NCI-H1930 (cell line): ENCODE measurements at regions not wholly inside any gene's neighbourhood (a gene's known extent, or its start where the extent isn't known, plus 50 kb on each side); places are given as distances from the start of the nearest gene placed in this dataset.

Experiments used
- DNase-seq, 2 experiments: peaks; one replicate each; lab custom pipeline; 2025; lab: John Stamatoyannopoulos, UW

- no peak for DNase-seq
Measured at GRCh38 chr11:127713226-127713625, 712.7 kb upstream of the KIRREL3 start.

DNA sequence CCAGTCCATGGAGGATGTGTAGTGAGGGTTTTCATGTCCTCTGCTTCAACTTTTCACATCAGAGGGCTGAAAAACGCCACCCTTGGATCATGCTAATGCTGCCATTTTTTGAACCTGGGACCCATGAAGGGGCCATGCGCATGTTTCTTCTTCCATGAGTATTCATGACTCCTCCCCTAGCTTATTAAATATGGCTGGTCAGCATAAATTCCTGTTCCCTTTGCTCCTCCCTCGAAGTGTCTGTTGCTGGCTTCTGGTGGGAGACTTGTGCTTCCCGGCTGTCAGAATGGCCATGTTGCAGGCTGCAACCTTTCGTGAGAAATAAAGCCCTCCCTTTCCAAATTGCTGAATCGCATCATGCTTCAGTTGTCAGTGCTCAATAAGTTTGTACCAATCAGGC, 711.2 kb upstream of the KIRREL3 start:
- DNase-seq = no peak

- no peak for DNase-seq
Measured at GRCh38 chr11:127710831-127711230, 710.3 kb upstream of the KIRREL3 start.

DNA sequence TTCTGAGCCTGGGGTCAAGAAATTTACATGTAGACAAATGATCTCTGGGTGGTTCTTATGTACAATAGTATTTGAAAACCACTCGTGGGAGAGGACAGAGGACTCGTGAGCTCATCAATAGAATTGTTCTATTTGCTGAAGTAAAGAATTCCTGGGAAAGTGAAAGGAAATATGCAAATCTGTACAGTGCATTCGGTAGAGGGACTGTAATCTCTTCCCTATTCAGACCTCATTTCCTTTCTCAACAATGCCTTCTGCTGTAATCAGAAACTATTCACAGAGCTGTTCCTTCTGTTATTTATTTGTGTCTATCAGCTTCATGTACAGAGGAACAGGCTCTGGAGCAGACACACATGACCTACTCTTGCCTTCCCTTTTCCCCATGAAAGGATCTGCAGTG, 709.4 kb upstream of the KIRREL3 start:
- no peak for DNase-seq

GRCh38 chr11:127693686-127694085, 693.1 kb upstream of the KIRREL3 start:
- no peak for DNase-seq

DNA sequence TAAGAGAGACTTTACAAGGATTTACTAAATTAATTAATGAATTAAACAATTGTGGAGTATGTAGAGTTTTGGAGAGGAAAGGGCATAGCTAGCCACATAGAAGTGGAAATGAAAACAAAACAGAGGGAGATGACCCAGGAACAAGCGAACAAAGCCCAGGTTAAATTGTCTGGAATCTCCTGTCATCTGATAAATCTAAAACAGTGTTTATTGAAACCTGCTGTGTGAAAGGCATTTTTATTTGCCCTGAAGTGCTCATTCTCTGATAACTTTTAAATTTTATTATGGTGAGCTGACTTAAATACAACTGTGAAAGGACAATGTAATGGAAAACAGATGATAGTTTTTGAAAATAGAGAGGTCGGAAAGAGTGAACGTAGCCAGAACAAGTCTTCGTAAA, 682.8 kb upstream of the KIRREL3 start:
- DNase-seq = no peak

GRCh38 chr11:127679816-127680545, 679.4 kb upstream of the KIRREL3 start:
- DNase-seq = no peak

GRCh38 chr11:127678631-127679030, 678.1 kb upstream of the KIRREL3 start:
- no peak for DNase-seq

- no peak for DNase-seq
Measured at GRCh38 chr11:127677660-127678425, 677.3 kb upstream of the KIRREL3 start.

DNA sequence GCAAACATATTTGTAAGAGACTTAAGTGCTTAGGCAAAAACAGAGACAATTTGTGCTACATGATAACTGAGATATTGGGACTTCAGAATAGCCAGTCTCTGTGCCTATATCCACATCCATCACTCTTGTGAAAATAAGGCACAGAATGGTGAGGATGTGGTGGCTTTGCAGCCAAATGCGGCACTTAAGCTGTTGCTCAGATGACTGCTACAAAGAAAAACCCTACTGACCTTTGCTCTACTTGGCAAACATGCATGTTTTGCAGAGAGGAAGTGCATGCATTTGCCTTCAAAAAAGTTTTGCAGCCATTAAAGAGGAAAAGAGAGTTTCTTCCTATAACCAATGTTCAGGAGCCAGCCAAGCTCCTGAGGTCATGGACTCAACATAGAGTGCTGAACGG, 675.0 kb upstream of the KIRREL3 start:
- no peak for DNase-seq

GRCh38 chr11:127674754-127675153, 674.2 kb upstream of the KIRREL3 start:
- no peak for DNase-seq

GRCh38 chr11:127670374-127671119, 670.0 kb upstream of the KIRREL3 start:
- DNase-seq = no peak

- DNase-seq = no peak
Measured at GRCh38 chr11:127656116-127656836, 655.7 kb upstream of the KIRREL3 start.

- no peak for DNase-seq
Measured at GRCh38 chr11:127653076-127653475, 652.5 kb upstream of the KIRREL3 start.

DNA sequence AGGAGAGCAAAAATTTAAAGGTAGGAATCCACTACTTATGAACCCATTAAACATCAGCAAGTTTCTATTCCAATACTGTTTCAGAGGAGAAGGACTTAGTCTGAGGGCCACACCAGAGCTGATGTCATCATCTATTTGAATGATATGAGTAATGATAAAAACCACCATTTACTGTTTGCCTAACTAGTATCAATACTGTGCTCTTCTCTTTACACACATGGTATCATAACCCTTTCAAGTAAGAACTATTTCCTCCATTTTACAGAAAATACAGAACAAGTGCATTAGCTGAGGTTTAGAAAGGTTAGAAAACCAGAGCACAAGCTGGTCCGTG, 651.3 kb upstream of the KIRREL3 start:
- DNase-seq = no peak

GRCh38 chr11:127651175-127651887, 650.8 kb upstream of the KIRREL3 start:
- no peak for DNase-seq

DNA sequence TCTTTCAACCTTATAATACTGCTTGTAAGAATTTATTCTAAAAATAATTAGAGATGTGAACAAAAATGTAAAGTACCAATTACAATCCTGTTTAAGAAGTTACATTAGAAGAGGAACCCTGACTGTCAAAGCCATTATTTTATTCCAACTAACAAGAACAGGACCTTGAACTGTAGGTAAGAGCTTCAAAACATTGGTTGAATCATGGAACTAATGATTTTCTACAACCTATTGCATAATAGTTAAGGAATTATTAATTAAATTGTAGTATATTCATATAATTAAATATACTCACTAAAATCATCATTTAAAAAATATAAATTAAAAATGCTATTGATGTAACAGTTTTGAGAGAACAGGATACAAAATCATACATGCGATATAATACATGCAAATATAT, 649.4 kb upstream of the KIRREL3 start:
- DNase-seq = no peak

DNA sequence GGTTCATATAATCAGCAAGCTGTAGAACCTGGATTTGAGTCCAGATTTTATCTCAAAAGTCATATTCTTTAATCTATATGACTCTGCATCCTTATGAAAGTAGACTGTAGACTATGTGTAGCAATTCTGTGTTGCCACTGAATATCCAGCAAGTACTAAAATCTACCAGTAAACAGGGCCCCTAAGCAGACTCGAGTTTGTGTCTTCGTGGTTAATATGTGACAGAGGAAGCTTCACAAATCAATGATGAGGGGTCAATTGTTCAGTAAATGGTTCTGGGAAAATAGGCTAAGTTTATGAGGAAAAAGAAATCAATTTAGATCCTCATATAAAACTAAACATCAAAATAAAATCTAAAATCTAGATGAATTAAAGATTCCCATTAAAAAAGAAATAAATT, 648.5 kb upstream of the KIRREL3 start:
- DNase-seq = no peak

DNA sequence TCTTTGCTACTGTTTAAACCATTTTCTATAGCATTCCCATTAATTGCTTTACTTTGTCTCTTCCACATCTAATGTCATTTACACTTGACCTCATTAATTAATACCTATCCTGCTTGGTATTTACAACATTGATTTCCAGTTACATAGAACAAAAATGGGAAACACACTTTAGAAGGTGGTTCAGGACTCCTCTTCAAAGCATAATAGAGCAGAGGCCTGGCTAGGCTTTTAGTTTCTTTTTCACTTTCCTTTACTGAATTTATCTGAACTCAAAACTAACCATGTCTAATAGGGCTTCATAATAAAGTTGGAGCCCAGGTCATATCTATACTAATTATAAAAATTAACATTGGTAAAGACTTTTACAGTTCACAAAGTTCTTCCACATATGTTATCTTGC, 648.0 kb upstream of the KIRREL3 start:
- DNase-seq = no peak

GRCh38 chr11:127644366-127644765, 643.8 kb upstream of the KIRREL3 start:
- no peak for DNase-seq

- no peak for DNase-seq
Measured at GRCh38 chr11:127643268-127644058, 642.9 kb upstream of the KIRREL3 start.
